H1 (cell line): ENCODE measurements at regions not wholly inside any gene's neighbourhood (a gene's known extent, or its start where the extent isn't known, plus 50 kb on each side); places are given as distances from the start of the nearest gene placed in this dataset.

Source experiments
- CHD1 ChIP-seq: IDR thresholded peaks from 2 replicates; pipeline ENCODE4 v1.6.1; 2012; ENCODE audit warnings: low read depth, low read length, improper control_type of control experiment
- CREB1 ChIP-seq: IDR thresholded peaks from 2 replicates; pipeline ENCODE4 v1.6.1; 2012; ENCODE audit warnings: inconsistent platforms
- EGR1 ChIP-seq: IDR thresholded peaks from 2 replicates; pipeline ENCODE4 v1.6.1; 2011; ENCODE audit warnings: low read depth, low read length, borderline replicate concordance
- EZH2 ChIP-seq: fragments of 200-600 bp; sonication (generic); IDR thresholded peaks from 2 replicates; pipeline ENCODE4 v1.7.1; 2012; ENCODE audit warnings: low read depth, mild to moderate bottlenecking, moderate library complexity, low read length, inconsistent platforms; ENCODE audit not compliant: severe bottlenecking
- PHF8 ChIP-seq: fragments of 200-600 bp; sonication (generic); conservative IDR thresholded peaks from 2 replicates; pipeline ENCODE4 v1.7.1; 2012; ENCODE audit warnings: low read depth, mild to moderate bottlenecking, inconsistent platforms, low read length, moderate library complexity
- RXRA ChIP-seq: IDR thresholded peaks from 2 replicates; pipeline ENCODE4 v1.6.1; 2011; ENCODE audit warnings: low read depth, mild to moderate bottlenecking, low read length, moderate library complexity; ENCODE audit not compliant: insufficient read depth
- SIX5 ChIP-seq: IDR thresholded peaks from 2 replicates; pipeline ENCODE4 v1.6.1; 2011; ENCODE audit warnings: mild to moderate bottlenecking, low read depth, low read length
- SUZ12 ChIP-seq: fragments of 200-600 bp; sonication (generic); IDR thresholded peaks from 2 replicates; pipeline ENCODE4 v1.6.1; 2012; ENCODE audit warnings: mild to moderate bottlenecking, inconsistent platforms, low read length, moderate library complexity, mixed read lengths
- TBP ChIP-seq: IDR thresholded peaks from 2 replicates; pipeline ENCODE4 v1.6.1; 2011; ENCODE audit warnings: low read depth, low read length, improper control_type of control experiment
- TF ChIP-seq, protein P1 (sequence below): IDR thresholded peaks from 2 replicates; pipeline ENCODE4 v1.6.1; 2012; ENCODE audit warnings: inconsistent platforms

- TF ChIP-seq SUZ12 (no peak), EZH2 (no peak), CHD1 (no peak), SIX5 (no peak), CREB1 (0 out of 2 replicates have a peak, but pooled peaks have one; percentile 47), PHF8 (no peak), TBP (no peak), RXRA (no peak), EGR1 (no peak)
- TF ChIP-seq, protein P1, sequence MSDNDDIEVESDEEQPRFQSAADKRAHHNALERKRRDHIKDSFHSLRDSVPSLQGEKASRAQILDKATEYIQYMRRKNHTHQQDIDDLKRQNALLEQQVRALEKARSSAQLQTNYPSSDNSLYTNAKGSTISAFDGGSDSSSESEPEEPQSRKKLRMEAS: 0 out of 2 replicates have a peak, but pooled peaks have one; percentile 39
Measured at GRCh38 chr11:45089676-45090499, 56.6 kb upstream of the PRDM11 start (continued).
